ENCODE measurements at regions not wholly inside any gene's neighbourhood (a gene's known extent, or its start where the extent isn't known, plus 50 kb on each side); places are given as distances from the start of the nearest gene placed in this dataset.

- TF ChIP-seq CTCF (conservative IDR thresholded peaks at IDR 0.05; ENCODE audit: low read depth, low read length) (no peak), EZH2 (IDR thresholded peaks at IDR 0.05; ENCODE audit: low read length, unreplicated experiment) (no peak), EZH2phosphoT487 (IDR thresholded peaks at IDR 0.05; ENCODE audit: borderline replicate concordance, low read length) (no peak)
Observed at GRCh38 chr10:18830277-18830676, 171.0 kb downstream of the ARL5B start.
